ENCODE measurements at regions not wholly inside any gene's neighbourhood (a gene's known extent, or its start where the extent isn't known, plus 50 kb on each side); places are given as distances from the start of the nearest gene placed in this dataset.

GRCh38 chr3:127040216-127040615 lies 57.3 kb downstream of the PLXNA1 start:
- TF ChIP-seq RCOR2 (CRISPR knock-in tag; IDR thresholded peaks at IDR 0.05) (no peak), ZNF326 (CRISPR knock-in tag; IDR thresholded peaks at IDR 0.05; ENCODE audit: borderline replicate concordance) (no peak), CCAR2 (optimal IDR thresholded peaks at IDR 0.05; ENCODE audit: low read depth, low read length) (no peak), RFX3 (CRISPR knock-in tag; IDR thresholded peaks at IDR 0.05) (no peak), ZBTB7A (CRISPR knock-in tag; IDR thresholded peaks at IDR 0.05) (no peak), GTF3A (CRISPR knock-in tag; conservative IDR thresholded peaks at IDR 0.05) (no peak), ZBTB3 (CRISPR knock-in tag; IDR thresholded peaks at IDR 0.05; ENCODE audit: borderline replicate concordance, low read depth) (no peak), KLF6 (CRISPR knock-in tag; IDR thresholded peaks at IDR 0.05) (no peak), MED1 (CRISPR knock-in tag; IDR thresholded peaks at IDR 0.05) (no peak), ZNF776 (CRISPR knock-in tag; IDR thresholded peaks at IDR 0.05) (no peak), DNMT1 (CRISPR knock-in tag; IDR thresholded peaks at IDR 0.05) (no peak), ZNF766 (CRISPR knock-in tag; IDR thresholded peaks at IDR 0.05; ENCODE audit: borderline replicate concordance) (no peak), NFAT5 (CRISPR knock-in tag; IDR thresholded peaks at IDR 0.05) (no peak), REXO4 (CRISPR knock-in tag; IDR thresholded peaks at IDR 0.05; ENCODE audit: borderline replicate concordance) (no peak), ZNF576 (CRISPR knock-in tag; IDR thresholded peaks at IDR 0.05) (no peak), SP140L (CRISPR knock-in tag; IDR thresholded peaks at IDR 0.05; ENCODE audit: borderline replicate concordance) (no peak), ZNF20 (CRISPR knock-in tag; IDR thresholded peaks at IDR 0.05) (no peak), LBX2 (CRISPR knock-in tag; IDR thresholded peaks at IDR 0.05; ENCODE audit: borderline replicate concordance) (no peak), ZNF10 (CRISPR knock-in tag; IDR thresholded peaks at IDR 0.05; ENCODE audit: borderline replicate concordance, low read depth) (no peak)
- H3K9ac ChIP-seq (ENCODE audit: insufficient read depth, low read depth, low read length) = no peak overlapping the region
- no peaks in the 10 kb centered on the region for H3K4me1 ChIP-seq (ENCODE audit: insufficient read depth, low read length)
- in situ Hi-C loops (cut with HindIII; ENCODE audit: extremely low pct_ligation_motif_present, low pct_unique_long_range_greater_than_20kb) = no loop called here
- FAIRE-seq (no peak), ATAC-seq (no peak), DNase-seq (ENCODE audit: low spot score) (no peak)
- H3K9me3 ChIP-seq (ENCODE audit: low read length) = no peaks in the 10 kb centered on the region
- H3K27me3 ChIP-seq (ENCODE audit: control insufficient read depth in 1 of 2, insufficient read depth in 2 of 2, low read length in 2 of 2) = peaks cover 10 to 29% of the 10 kb centered on the region in 2 experiments
- H3K36me3 ChIP-seq (replicated peaks in 1 of 2; ENCODE audit: control insufficient read depth in 1 of 2, insufficient read depth in 2 of 2, low read length in 2 of 2) = no peaks in the 10 kb centered on the region
- H3K27ac ChIP-seq (ENCODE audit: extremely low read length, insufficient read depth, low read length) = no peak overlapping the region
- WGBS (ENCODE audit: low lambda C conversion rate) = 41% methylated on average over 2 of the region's 4 CpGs
- no peak overlapping the region for H3K4me3 ChIP-seq (replicated peaks in 1 of 3; ENCODE audit: insufficient read depth in 1 of 3, low read depth in 2 of 3, low read length in 3 of 3)
- H2AFZ ChIP-seq (ENCODE audit: low read length) = no peak overlapping the region
- no peak overlapping the region for H3K4me2 ChIP-seq (ENCODE audit: low read depth, low read length)
- POLR2A ChIA-PET = no interaction called here
- H4K20me1 ChIP-seq (ENCODE audit: insufficient read depth, low read length) = no peaks in the 10 kb centered on the region
- intact Hi-C loops (cut with micrococcal nuclease; ENCODE audit: unreplicated experiment) = loop anchor here (5.0 kb wide), 1 partner anchor 417 kb away; no protein-coding TSS in a partner anchor
- no TSS peak for BruUV-seq (replicated peaks)
- H3K79me2 ChIP-seq (ENCODE audit: insufficient read depth, low read length) = no peaks in the 10 kb centered on the region
- CTCF ChIA-PET (ENCODE audit: low intra/inter-chr PET ratio, low total read pairs) = no interaction called here
